K562 (cell line): ENCODE measurements at regions not wholly inside any gene's neighbourhood (a gene's known extent, or its start where the extent isn't known, plus 50 kb on each side); places are given as distances from the start of the nearest gene placed in this dataset.
A peak's percentile ranks its signal among the peaks of the same experiment; 100 is the strongest.

ENCODE experiments used
- CHD2 ChIP-seq: IDR thresholded peaks from 2 replicates; pipeline ENCODE4 v1.6.1; 2011; ENCODE audit warnings: low read depth, low read length
- HINFP ChIP-seq: fragments of 450-650 bp; conservative IDR thresholded peaks from 2 replicates; pipeline ENCODE4 v1.6.1; 2016; ENCODE audit warnings: missing genetic modification characterization, low read depth, mild to moderate bottlenecking, control low read depth, missing compliant biosample characterization
- MEF2A ChIP-seq: IDR thresholded peaks from 2 replicates; pipeline ENCODE4 v1.6.1; 2011; ENCODE audit warnings: low read depth, mild to moderate bottlenecking, low read length, moderate library complexity; ENCODE audit not compliant: control insufficient read depth
- MTF1 ChIP-seq: fragments of 250-450 bp; sonication (Bioruptor Pico); IDR thresholded peaks from 2 replicates; pipeline ENCODE4 v1.9.0; 2021; ENCODE audit warnings: moderate library complexity, mild to moderate bottlenecking, inconsistent platforms, borderline replicate concordance
- MXD1 ChIP-seq: fragments of 250-450 bp; sonication (Bioruptor Pico); IDR thresholded peaks from 2 replicates; pipeline ENCODE4 v1.8.0; 2021; ENCODE audit warnings: borderline replicate concordance, mild to moderate bottlenecking, moderate library complexity; ENCODE audit not compliant: poor library complexity, severe bottlenecking
- NCOA6 ChIP-seq: fragments of 450-650 bp; IDR thresholded peaks from 2 replicates; pipeline ENCODE4 v1.6.1; 2017; ENCODE audit warnings: mild to moderate bottlenecking
- NR2C1 ChIP-seq, 2 experiments: fragments of 450-650 bp; IDR thresholded peaks; 2 replicates each; pipeline ENCODE4 v1.6.1; 2017; ENCODE audit warnings: mild to moderate bottlenecking in 2 of 2, antibody characterized with exemption in 1 of 2, inconsistent platforms in 1 of 2, missing compliant biosample characterization in 1 of 2, missing genetic modification characterization in 1 of 2
- POU5F1 ChIP-seq: fragments of 150-350 bp; IDR thresholded peaks from 2 replicates; pipeline ENCODE4 v1.6.1; 2014; ENCODE audit warnings: borderline replicate concordance, low read length, low read depth, mild to moderate bottlenecking; ENCODE audit not compliant: partially characterized antibody
- PPARD ChIP-seq: fragments of 250-450 bp; sonication (Bioruptor Pico); IDR thresholded peaks from 2 replicates; pipeline ENCODE4 v1.8.0; 2022; ENCODE audit warnings: inconsistent platforms, mild to moderate bottlenecking, moderate library complexity
- RB1 ChIP-seq: fragments of 450-650 bp; IDR thresholded peaks from 2 replicates; pipeline ENCODE4 v1.6.1; 2017; ENCODE audit warnings: low read depth, mild to moderate bottlenecking
- SRF ChIP-seq, 2 experiments: fragments of 250-450, 450-650 bp in 1 of 2; sonication (Bioruptor Pico) in 1 of 2; sonication (generic) in 1 of 2; formaldehyde crosslinking; IDR thresholded peaks; 2 replicates each; pipeline versions ENCODE4 v1.5.0 to v1.5.1; 2020 to 2022; ENCODE audit warnings: mild to moderate bottlenecking in 1 of 2, missing genetic modification reagents in 1 of 2
- TAL1 ChIP-seq: fragments of 450-650 bp; IDR thresholded peaks from 2 replicates; pipeline ENCODE4 v1.6.1; 2016; ENCODE audit warnings: mild to moderate bottlenecking
- VEZF1 ChIP-seq: fragments of 200-800 bp; sonication (Bioruptor generic); IDR thresholded peaks from 2 replicates; pipeline ENCODE4 v1.6.1; 2017; ENCODE audit warnings: missing genetic modification characterization, missing compliant biosample characterization
- TF ChIP-seq, protein P1 (sequence below): sonication (generic); formaldehyde crosslinking; IDR thresholded peaks from 2 replicates; pipeline ENCODE4 v1.8.0; 2023; ENCODE audit warnings: mild to moderate bottlenecking, missing genetic modification reagents
- TF ChIP-seq, protein P2 (sequence below): sonication (generic); IDR thresholded peaks from 2 replicates; pipeline ENCODE4 v1.6.1; 2016
- TF ChIP-seq, protein P3 (sequence below): fragments of 250-450 bp; sonication (Bioruptor Pico); IDR thresholded peaks from 2 replicates; pipeline ENCODE4 v1.5.0; 2020; ENCODE audit warnings: mild to moderate bottlenecking, borderline replicate concordance

- TF ChIP-seq, protein P1, sequence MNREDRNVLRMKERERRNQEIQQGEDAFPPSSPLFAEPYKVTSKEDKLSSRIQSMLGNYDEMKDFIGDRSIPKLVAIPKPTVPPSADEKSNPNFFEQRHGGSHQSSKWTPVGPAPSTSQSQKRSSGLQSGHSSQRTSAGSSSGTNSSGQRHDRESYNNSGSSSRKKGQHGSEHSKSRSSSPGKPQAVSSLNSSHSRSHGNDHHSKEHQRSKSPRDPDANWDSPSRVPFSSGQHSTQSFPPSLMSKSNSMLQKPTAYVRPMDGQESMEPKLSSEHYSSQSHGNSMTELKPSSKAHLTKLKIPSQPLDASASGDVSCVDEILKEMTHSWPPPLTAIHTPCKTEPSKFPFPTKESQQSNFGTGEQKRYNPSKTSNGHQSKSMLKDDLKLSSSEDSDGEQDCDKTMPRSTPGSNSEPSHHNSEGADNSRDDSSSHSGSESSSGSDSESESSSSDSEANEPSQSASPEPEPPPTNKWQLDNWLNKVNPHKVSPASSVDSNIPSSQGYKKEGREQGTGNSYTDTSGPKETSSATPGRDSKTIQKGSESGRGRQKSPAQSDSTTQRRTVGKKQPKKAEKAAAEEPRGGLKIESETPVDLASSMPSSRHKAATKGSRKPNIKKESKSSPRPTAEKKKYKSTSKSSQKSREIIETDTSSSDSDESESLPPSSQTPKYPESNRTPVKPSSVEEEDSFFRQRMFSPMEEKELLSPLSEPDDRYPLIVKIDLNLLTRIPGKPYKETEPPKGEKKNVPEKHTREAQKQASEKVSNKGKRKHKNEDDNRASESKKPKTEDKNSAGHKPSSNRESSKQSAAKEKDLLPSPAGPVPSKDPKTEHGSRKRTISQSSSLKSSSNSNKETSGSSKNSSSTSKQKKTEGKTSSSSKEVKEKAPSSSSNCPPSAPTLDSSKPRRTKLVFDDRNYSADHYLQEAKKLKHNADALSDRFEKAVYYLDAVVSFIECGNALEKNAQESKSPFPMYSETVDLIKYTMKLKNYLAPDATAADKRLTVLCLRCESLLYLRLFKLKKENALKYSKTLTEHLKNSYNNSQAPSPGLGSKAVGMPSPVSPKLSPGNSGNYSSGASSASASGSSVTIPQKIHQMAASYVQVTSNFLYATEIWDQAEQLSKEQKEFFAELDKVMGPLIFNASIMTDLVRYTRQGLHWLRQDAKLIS (CRISPR knock-in tag): 0 out of 2 replicates have a peak, but pooled peaks have one; percentile 80
- peak in 1 of 2 experiments; percentile 92; a peak in 2 of 4 replicates for TF ChIP-seq SRF (CRISPR knock-in tag; IDR thresholded peaks at IDR 0.05)
- no peak for TF ChIP-seq NR2C1 (IDR thresholded peaks at IDR 0.05)
- TF ChIP-seq NR2C1 (tag; IDR thresholded peaks at IDR 0.05): peak; percentile 67
- peak; percentile 56; the same call in 1 of the 2 replicates for TF ChIP-seq MTF1 (CRISPR knock-in tag)
- no peak for TF ChIP-seq PPARD (CRISPR knock-in tag)
- TF ChIP-seq MEF2A: no peak
- TF ChIP-seq VEZF1 (CRISPR knock-in tag): peak; percentile 53
- TF ChIP-seq MXD1 (CRISPR knock-in tag): no peak
- TF ChIP-seq, protein P2, sequence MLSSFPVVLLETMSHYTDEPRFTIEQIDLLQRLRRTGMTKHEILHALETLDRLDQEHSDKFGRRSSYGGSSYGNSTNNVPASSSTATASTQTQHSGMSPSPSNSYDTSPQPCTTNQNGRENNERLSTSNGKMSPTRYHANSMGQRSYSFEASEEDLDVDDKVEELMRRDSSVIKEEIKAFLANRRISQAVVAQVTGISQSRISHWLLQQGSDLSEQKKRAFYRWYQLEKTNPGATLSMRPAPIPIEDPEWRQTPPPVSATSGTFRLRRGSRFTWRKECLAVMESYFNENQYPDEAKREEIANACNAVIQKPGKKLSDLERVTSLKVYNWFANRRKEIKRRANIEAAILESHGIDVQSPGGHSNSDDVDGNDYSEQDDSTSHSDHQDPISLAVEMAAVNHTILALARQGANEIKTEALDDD: no peak
- TF ChIP-seq TAL1: no peak
- 0 out of 2 replicates have a peak, but pooled peaks have one; percentile 27 for TF ChIP-seq HINFP (tag)
- TF ChIP-seq NCOA6: peak; percentile 92
- no peak for TF ChIP-seq RB1
- TF ChIP-seq, protein P3, sequence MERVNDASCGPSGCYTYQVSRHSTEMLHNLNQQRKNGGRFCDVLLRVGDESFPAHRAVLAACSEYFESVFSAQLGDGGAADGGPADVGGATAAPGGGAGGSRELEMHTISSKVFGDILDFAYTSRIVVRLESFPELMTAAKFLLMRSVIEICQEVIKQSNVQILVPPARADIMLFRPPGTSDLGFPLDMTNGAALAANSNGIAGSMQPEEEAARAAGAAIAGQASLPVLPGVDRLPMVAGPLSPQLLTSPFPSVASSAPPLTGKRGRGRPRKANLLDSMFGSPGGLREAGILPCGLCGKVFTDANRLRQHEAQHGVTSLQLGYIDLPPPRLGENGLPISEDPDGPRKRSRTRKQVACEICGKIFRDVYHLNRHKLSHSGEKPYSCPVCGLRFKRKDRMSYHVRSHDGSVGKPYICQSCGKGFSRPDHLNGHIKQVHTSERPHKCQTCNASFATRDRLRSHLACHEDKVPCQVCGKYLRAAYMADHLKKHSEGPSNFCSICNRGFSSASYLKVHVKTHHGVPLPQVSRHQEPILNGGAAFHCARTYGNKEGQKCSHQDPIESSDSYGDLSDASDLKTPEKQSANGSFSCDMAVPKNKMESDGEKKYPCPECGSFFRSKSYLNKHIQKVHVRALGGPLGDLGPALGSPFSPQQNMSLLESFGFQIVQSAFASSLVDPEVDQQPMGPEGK (CRISPR knock-in tag): no peak
- no peak for TF ChIP-seq POU5F1
- TF ChIP-seq CHD2: no peak
These were observed 210.9 kb upstream of the PKDCC start (continued) for GRCh38 chr2:41836948-41837347.
